OCI-M2 (cell line): ENCODE measurements at regions not wholly inside any gene's neighbourhood (a gene's known extent, or its start where the extent isn't known, plus 50 kb on each side); places are given as distances from the start of the nearest gene placed in this dataset.
"Not testable (repeated sequence)": the region's sequence is repeated elsewhere in the genome, so short reads cannot be mapped to it uniquely, and the experiment has no call there.

Experiments
- DNase-seq: peaks from one replicate; lab custom pipeline; 2025; ENCODE audit not compliant: unreplicated experiment; lab: John Stamatoyannopoulos, UW

GRCh38 chr2:2732331-2733119 lies 401.4 kb upstream of the MYT1L start:
- DNase-seq = no peak

GRCh38 chr2:2731816-2732284 lies 400.8 kb upstream of the MYT1L start:
- no peak for DNase-seq

- no peak for DNase-seq
Observed at GRCh38 chr2:2731101-2731815, 400.2 kb upstream of the MYT1L start.

GRCh38 chr2:2730301-2730833 lies 399.3 kb upstream of the MYT1L start:
- DNase-seq = no peak

- DNase-seq = no peak
Observed at GRCh38 chr2:2729246-2729645, 398.2 kb upstream of the MYT1L start.

- DNase-seq = no peak
Observed at GRCh38 chr2:2728635-2729034, 397.6 kb upstream of the MYT1L start.

- no peak for DNase-seq
Observed at GRCh38 chr2:2727876-2728511, 396.9 kb upstream of the MYT1L start.

GRCh38 chr2:2726163-2726562 lies 395.1 kb upstream of the MYT1L start:
- no peak for DNase-seq

GRCh38 chr2:2723064-2723463 lies 392.0 kb upstream of the MYT1L start:
- DNase-seq = no peak

- DNase-seq = no peak
Observed at GRCh38 chr2:2721296-2721835, 390.3 kb upstream of the MYT1L start.

- not testable (repeated sequence) for DNase-seq
Observed at GRCh38 chr2:2720806-2721205, 389.7 kb upstream of the MYT1L start.

GRCh38 chr2:2720351-2720750 lies 389.3 kb upstream of the MYT1L start:
- DNase-seq = no peak

- DNase-seq = no peak
Observed at GRCh38 chr2:2719781-2720180, 388.7 kb upstream of the MYT1L start.

- DNase-seq = no peak
Observed at GRCh38 chr2:2719015-2719414, 387.9 kb upstream of the MYT1L start.

- no peak for DNase-seq
Observed at GRCh38 chr2:2717406-2717805, 386.3 kb upstream of the MYT1L start.

- DNase-seq = no peak
Observed at GRCh38 chr2:2716771-2717170, 385.7 kb upstream of the MYT1L start.

- no peak for DNase-seq
Observed at GRCh38 chr2:2715036-2715818, 384.2 kb upstream of the MYT1L start.

- DNase-seq = no peak
Observed at GRCh38 chr2:2714408-2714807, 383.3 kb upstream of the MYT1L start.

- no peak for DNase-seq
Observed at GRCh38 chr2:2709431-2709770, 378.3 kb upstream of the MYT1L start.

- DNase-seq = no peak
Observed at GRCh38 chr2:2708575-2709430, 377.7 kb upstream of the MYT1L start.
